ENCODE measurements at regions not wholly inside any gene's neighbourhood (a gene's known extent, or its start where the extent isn't known, plus 50 kb on each side); places are given as distances from the start of the nearest gene placed in this dataset.

- Mint-ChIP-seq H3K36me3 (no peaks in the 10 kb centered on the region), H3K27me3 (peaks cover 24% of the 10 kb centered on the region), H3K4me3 (no peak overlapping the region), H3K4me1 (ENCODE audit: low read depth) (peaks cover 2% of the 10 kb centered on the region), H3K27ac (no peak overlapping the region), H3K9me3 (ENCODE audit: low read depth) (no peaks in the 10 kb centered on the region)
Observed at GRCh38 chr6:160926281-160927276, 65.0 kb upstream of the MAP3K4 start.

- Mint-ChIP-seq H3K9me3 (ENCODE audit: low read depth) (no peaks in the 10 kb centered on the region), H3K4me3 (no peak overlapping the region), H3K36me3 (no peaks in the 10 kb centered on the region), H3K4me1 (ENCODE audit: low read depth) (peaks cover 5% of the 10 kb centered on the region), H3K27me3 (peaks cover 28% of the 10 kb centered on the region), H3K27ac (no peak overlapping the region)
Observed at GRCh38 chr6:160927416-160927815, 64.2 kb upstream of the MAP3K4 start.

GRCh38 chr6:160929361-160929760 is 62.2 kb upstream of the MAP3K4 start:
- Mint-ChIP-seq H3K4me3 (no peak overlapping the region), H3K36me3 (no peaks in the 10 kb centered on the region), H3K4me1 (ENCODE audit: low read depth) (peaks cover 5% of the 10 kb centered on the region), H3K27ac (no peak overlapping the region), H3K9me3 (ENCODE audit: low read depth) (no peaks in the 10 kb centered on the region), H3K27me3 (peaks cover 26% of the 10 kb centered on the region)

- H3K4me3 Mint-ChIP-seq, result no peak overlapping the region
- no peak overlapping the region for H3K27ac Mint-ChIP-seq
- no peaks in the 10 kb centered on the region for H3K9me3 Mint-ChIP-seq (ENCODE audit: low read depth)
- H3K27me3 Mint-ChIP-seq, result peaks cover 26% of the 10 kb centered on the region
- H3K4me1 Mint-ChIP-seq (ENCODE audit: low read depth), result peaks cover 5% of the 10 kb centered on the region
- no peaks in the 10 kb centered on the region for H3K36me3 Mint-ChIP-seq
Observed at GRCh38 chr6:160929831-160930230, 61.7 kb upstream of the MAP3K4 start.

GRCh38 chr6:160930547-160931377 is 60.8 kb upstream of the MAP3K4 start:
- Mint-ChIP-seq H3K36me3 (no peaks in the 10 kb centered on the region), H3K27ac (no peak overlapping the region), H3K27me3 (peaks cover 26% of the 10 kb centered on the region), H3K9me3 (ENCODE audit: low read depth) (no peaks in the 10 kb centered on the region), H3K4me3 (peak overlapping the region; percentile 44), H3K4me1 (ENCODE audit: low read depth) (peaks cover 5% of the 10 kb centered on the region)

GRCh38 chr6:160931378-160932310 is 59.9 kb upstream of the MAP3K4 start:
- Mint-ChIP-seq H3K4me1 (ENCODE audit: low read depth) (peaks cover 5% of the 10 kb centered on the region), H3K27ac (no peak overlapping the region), H3K9me3 (ENCODE audit: low read depth) (no peaks in the 10 kb centered on the region), H3K36me3 (no peaks in the 10 kb centered on the region), H3K4me3 (peak overlapping the region; percentile 27), H3K27me3 (peaks cover 24% of the 10 kb centered on the region)

GRCh38 chr6:160933256-160933655 is 58.3 kb upstream of the MAP3K4 start:
- Mint-ChIP-seq H3K9me3 (ENCODE audit: low read depth) (no peaks in the 10 kb centered on the region), H3K36me3 (no peaks in the 10 kb centered on the region), H3K27me3 (peaks cover 22% of the 10 kb centered on the region), H3K4me1 (ENCODE audit: low read depth) (peaks cover 5% of the 10 kb centered on the region), H3K27ac (no peak overlapping the region), H3K4me3 (no peak overlapping the region)

GRCh38 chr6:160934157-160934556 is 57.4 kb upstream of the MAP3K4 start:
- Mint-ChIP-seq H3K27me3 (peaks cover 16% of the 10 kb centered on the region), H3K4me3 (no peak overlapping the region), H3K9me3 (ENCODE audit: low read depth) (no peaks in the 10 kb centered on the region), H3K27ac (no peak overlapping the region), H3K36me3 (no peaks in the 10 kb centered on the region), H3K4me1 (ENCODE audit: low read depth) (peaks cover 5% of the 10 kb centered on the region)

- H3K9me3 Mint-ChIP-seq (ENCODE audit: low read depth), result no peaks in the 10 kb centered on the region
- H3K36me3 Mint-ChIP-seq, result no peaks in the 10 kb centered on the region
- no peaks in the 10 kb centered on the region for H3K4me1 Mint-ChIP-seq (ENCODE audit: low read depth)
- peaks cover 18% of the 10 kb centered on the region for H3K27me3 Mint-ChIP-seq
- no peak overlapping the region for H3K4me3 Mint-ChIP-seq
- no peak overlapping the region for H3K27ac Mint-ChIP-seq
Observed at GRCh38 chr6:160940197-160940596, 51.4 kb upstream of the MAP3K4 start.
